GM12878 (cell line): ENCODE measurements at regions not wholly inside any gene's neighbourhood (a gene's known extent, or its start where the extent isn't known, plus 50 kb on each side); places are given as distances from the start of the nearest gene placed in this dataset.
"Not testable (repeated sequence)": the region's sequence is repeated elsewhere in the genome, so short reads cannot be mapped to it uniquely, and the experiment has no call there.

Source experiments
- ATAC-seq: fragments of 200-7000 bp; cut with Tn5 transposase; 3 replicates; pipeline ENCODE4 v1.9.1; 2020; ENCODE audit warnings: mild to moderate bottlenecking, moderate library complexity
- BruUV-seq: library from RNA; stranded (reverse); fragments of 400-500 nt; replicated peaks from 2 replicates; lab custom pipeline; 2021; lab: Mats Ljungman, UMichigan
- CTCF ChIA-PET: fragments of 300-600 bp; sonication (Branson Sonifier 250); formaldehyde crosslinking; extraction: SDS; loops from one replicate; lab custom pipeline; 2021; ENCODE audit warnings: inconsistent platforms; lab: Yijun Ruan, JAX
- POLR2A ChIA-PET: fragments of 350-600 bp; formaldehyde crosslinking; extraction: SDS; loops from one replicate; lab custom pipeline; 2021; ENCODE audit warnings: inconsistent platforms; lab: Charles Lee
- RAD21 ChIA-PET: fragments of 300-600 bp; sonication (Branson Sonifier 250); formaldehyde crosslinking; loops from one replicate; lab custom pipeline; 2023; ENCODE audit warnings: antibody characterized with exemption; ENCODE audit not compliant: unreplicated experiment; lab: Charles Lee
- SMC1A ChIA-PET: fragments of 300-600 bp; sonication (Branson Sonifier 250); formaldehyde crosslinking; loops from one replicate; lab custom pipeline; 2023; ENCODE audit not compliant: unreplicated experiment, uncharacterized antibody; lab: Charles Lee
- DNase-seq: peaks from one replicate; pipeline ENCODE4 v3.0.0-alpha.2; 2011; ENCODE audit warnings: low read depth, low spot score
- FAIRE-seq: peaks from 3 replicates; lab custom pipeline; 2011; peaks lifted over from hg19 to GRCh38; lab: Jason Lieb, UNC
- H2AFZ ChIP-seq: 2 replicates; pipeline ENCODE4 v1.6.0; 2011; ENCODE audit warnings: low read depth, low read length, control low read depth; ENCODE audit not compliant: control insufficient read depth
- H3K27ac ChIP-seq: 2 replicates; pipeline ENCODE4 v1.5.1; 2011; ENCODE audit warnings: control low read depth; ENCODE audit not compliant: control insufficient read depth, insufficient read depth
- H3K27me3 ChIP-seq, 2 experiments: replicated peaks in 1 of 2; 2 replicates each; pipeline versions ENCODE4 v1.6.0 to v1.6.1; 2011; ENCODE audit warnings: low read length in 1 of 2; ENCODE audit not compliant: control insufficient read depth in 2 of 2, insufficient read depth in 2 of 2
- H3K36me3 ChIP-seq, 2 experiments: 2 replicates each; pipeline ENCODE4 v1.5.1; 2011; ENCODE audit warnings: low read length in 1 of 2; ENCODE audit not compliant: control insufficient read depth in 2 of 2, insufficient read depth in 2 of 2
- H3K4me1 ChIP-seq: 2 replicates; pipeline ENCODE4 v1.6.1; 2011; ENCODE audit warnings: mild to moderate bottlenecking, low read length, moderate library complexity, mixed read lengths; ENCODE audit not compliant: control insufficient read depth, insufficient read depth
- H3K4me2 ChIP-seq: 2 replicates; pipeline ENCODE4 v1.6.0; 2011; ENCODE audit warnings: control low read depth; ENCODE audit not compliant: control insufficient read depth, insufficient read depth
- H3K4me3 ChIP-seq: fragments of 200-600 bp; sonication (generic); 2 replicates; pipeline ENCODE4 v1.5.1; 2016
- H3K79me2 ChIP-seq: 2 replicates; pipeline ENCODE4 v1.6.0; 2011; ENCODE audit warnings: low read length; ENCODE audit not compliant: control insufficient read depth, insufficient read depth
- H3K9ac ChIP-seq: 2 replicates; pipeline ENCODE4 v1.8.0; 2011; ENCODE audit warnings: low read length, control low read depth, mixed read lengths; ENCODE audit not compliant: control insufficient read depth, insufficient read depth
- H3K9me3 ChIP-seq: replicated peaks from 3 replicates; pipeline ENCODE4 v1.5.1; 2011; ENCODE audit warnings: mild to moderate bottlenecking, low read length; ENCODE audit not compliant: control insufficient read depth, insufficient read depth
- H4K20me1 ChIP-seq: 2 replicates; pipeline ENCODE4 v1.6.0; 2011; ENCODE audit not compliant: control insufficient read depth, insufficient read depth
- CREB1 ChIP-seq: IDR thresholded peaks from 2 replicates; pipeline ENCODE4 v1.6.1; 2012; ENCODE audit warnings: low read depth, mild to moderate bottlenecking, inconsistent platforms
- E4F1 ChIP-seq: fragments of 450-650 bp; IDR thresholded peaks from 2 replicates; pipeline ENCODE4 v1.6.1; 2018; ENCODE audit warnings: borderline replicate concordance, mild to moderate bottlenecking; ENCODE audit not compliant: partially characterized antibody
- EP300 ChIP-seq, 2 experiments: fragments of 150-350 bp in 1 of 2; IDR thresholded peaks; 2 replicates each; pipeline ENCODE4 v1.6.1; 2011 to 2012; ENCODE audit warnings: low read depth in 2 of 2, low read length in 2 of 2, borderline replicate concordance in 1 of 2, improper control_type of control experiment in 1 of 2, inconsistent platforms in 1 of 2; ENCODE audit not compliant: control insufficient read depth in 1 of 2
- HDAC2 ChIP-seq: fragments of 200-600 bp; sonication (generic); IDR thresholded peaks from 2 replicates; pipeline ENCODE4 v1.6.1; 2017
- HDAC6 ChIP-seq: fragments of 200-600 bp; sonication (generic); IDR thresholded peaks from one replicate; pipeline ENCODE4 v1.8.0; 2017; ENCODE audit warnings: antibody characterized with exemption; ENCODE audit not compliant: unreplicated experiment
- IKZF1 ChIP-seq: fragments of 450-650 bp; conservative IDR thresholded peaks from 2 replicates; pipeline ENCODE4 v1.6.1; 2017; ENCODE audit warnings: antibody characterized with exemption, mild to moderate bottlenecking
- IKZF2 ChIP-seq, 2 experiments: fragments of 450-650 bp; IDR thresholded peaks; 2 replicates each; pipeline ENCODE4 v1.6.1; 2017; ENCODE audit warnings: mild to moderate bottlenecking in 2 of 2, moderate library complexity in 2 of 2
- POU2F2 ChIP-seq: IDR thresholded peaks from 3 replicates; pipeline ENCODE4 v1.6.1; 2011; ENCODE audit warnings: low read depth, mild to moderate bottlenecking, low read length, borderline replicate concordance
- SREBF2 ChIP-seq: IDR thresholded peaks from 2 replicates; pipeline ENCODE4 v1.6.1; 2012; ENCODE audit warnings: mild to moderate bottlenecking, low read length
- USF2 ChIP-seq: IDR thresholded peaks from 2 replicates; pipeline ENCODE4 v1.6.1; 2011; ENCODE audit warnings: low read depth, low read length, improper control_type of control experiment, borderline replicate concordance
- WRNIP1 ChIP-seq: IDR thresholded peaks from 2 replicates; pipeline ENCODE4 v1.6.1; 2011; ENCODE audit warnings: low read depth, low read length, improper control_type of control experiment, borderline replicate concordance
- WGBS: methylation state at CpG from one replicate; pipeline ENCODE4 v1.1.6; 2016; ENCODE audit warnings: low lambda C conversion rate; ENCODE audit not compliant: insufficient replicate concordance, insufficient coverage; ENCODE audit errors: missing lambda C conversion rate; 5-methylcytosine and 5-hydroxymethylcytosine counted together
- in situ Hi-C: fragments of 300-500 bp; cut with MboI; formaldehyde crosslinking; loops from 9 replicates; pipeline ENCODE4 v1.14.3; 2018; ENCODE audit warnings: mixed read lengths
- intact Hi-C: fragments of 100-400 bp; cut with micrococcal nuclease; formaldehyde crosslinking; loops from one replicate; pipeline ENCODE4 v1.14.2; 2022; ENCODE audit not compliant: unreplicated experiment

- Histone ChIP-seq H3K9ac (no peak overlapping the region), H3K36me3 (no peaks in the 10 kb centered on the region), H3K27ac (no peak overlapping the region), H2AFZ (no peak overlapping the region), H3K79me2 (no peaks in the 10 kb centered on the region), H3K4me1 (no peaks in the 10 kb centered on the region), H3K4me3 (no peak overlapping the region), H4K20me1 (no peaks in the 10 kb centered on the region), H3K4me2 (no peak overlapping the region), H3K27me3 (no peaks in the 10 kb centered on the region), H3K9me3 (no peaks in the 10 kb centered on the region; the same call in 2 of the 3 replicates)
- ChIA-PET SMC1A (no interaction called here), CTCF (interaction anchor here (1.1 kb wide), 1 partner anchor 12 kb away, joined by 3 read pairs; no protein-coding TSS in a partner anchor), POLR2A (no interaction called here), RAD21 (no interaction called here)
- no peak for DNase-seq
- no peak for ATAC-seq
- in situ Hi-C loops: loop anchor here (25.0 kb wide), 1 partner anchor 798 kb away; no protein-coding TSS in a partner anchor
- WGBS: 34% methylated on average over 6 of the region's 6 CpGs
- intact Hi-C loops: no loop called here
- FAIRE-seq: no peak
- BruUV-seq: no TSS peak
- no peak for TF ChIP-seq SREBF2
- no peak for TF ChIP-seq IKZF1
- TF ChIP-seq E4F1: no peak
- no peak for TF ChIP-seq HDAC6
- no peak for TF ChIP-seq WRNIP1
- no peak for TF ChIP-seq USF2
- no peak for TF ChIP-seq POU2F2
- no peak for TF ChIP-seq CREB1
- TF ChIP-seq EP300 (IDR thresholded peaks at IDR 0.05; ENCODE audit: borderline replicate concordance in 1 of 2, control insufficient read depth in 1 of 2, low read depth in 2 of 2, low read length in 2 of 2): no peak
- no peak for TF ChIP-seq HDAC2
- TF ChIP-seq IKZF2 (IDR thresholded peaks at IDR 0.05): no peak
These were observed 208.4 kb downstream of the RBM46 start for GRCh38 chr4:154989511-154989910.

- intact Hi-C loops, H3K9ac ChIP-seq, H3K4me1 ChIP-seq, POLR2A ChIA-PET, H3K27me3 ChIP-seq, ATAC-seq, H3K36me3 ChIP-seq, BruUV-seq, RAD21 ChIA-PET, H4K20me1 ChIP-seq, H3K9me3 ChIP-seq, SMC1A ChIA-PET, H3K27ac ChIP-seq, H2AFZ ChIP-seq, FAIRE-seq, DNase-seq, H3K4me2 ChIP-seq, H3K79me2 ChIP-seq, H3K4me3 ChIP-seq: not testable (repeated sequence)
- CTCF ChIA-PET: interaction anchor here (1.1 to 1.5 kb wide), 2 partner anchors 13 to 15 kb away, joined by 3 read pairs; no protein-coding TSS in a partner anchor
- in situ Hi-C loops: loop anchor here (25.0 kb wide), 1 partner anchor 789 kb away; no protein-coding TSS in a partner anchor
- 23% methylated on average over 5 of the region's 5 CpGs for WGBS
These were observed 210.6 kb upstream of the NPY2R start for GRCh38 chr4:154997866-154998265.
